Skeletal muscle satellite cell (primary cell): ENCODE measurements at regions not wholly inside any gene's neighbourhood (a gene's known extent, or its start where the extent isn't known, plus 50 kb on each side); places are given as distances from the start of the nearest gene placed in this dataset.

ENCODE experiments used
- H3K27me3 ChIP-seq: 2 replicates; pipeline ENCODE4 v1.7.0; 2013; ENCODE audit warnings: low read length; ENCODE audit not compliant: control insufficient read depth, insufficient read depth
- H3K36me3 ChIP-seq: 2 replicates; pipeline ENCODE4 v1.7.0; 2013; ENCODE audit warnings: mild to moderate bottlenecking, control low read depth, low read length; ENCODE audit not compliant: insufficient read depth
- H3K4me1 ChIP-seq: 2 replicates; pipeline ENCODE4 v1.7.0; 2013; ENCODE audit warnings: low read length; ENCODE audit not compliant: control insufficient read depth, insufficient read depth
- H3K4me2 ChIP-seq: 2 replicates; pipeline ENCODE4 v1.7.0; 2013; ENCODE audit warnings: mild to moderate bottlenecking, low read length
- H3K4me3 ChIP-seq: 2 replicates; pipeline ENCODE4 v1.7.0; 2013; ENCODE audit warnings: low read length
- H3K9ac ChIP-seq: 2 replicates; pipeline ENCODE4 v1.7.0; 2013; ENCODE audit warnings: mild to moderate bottlenecking, low read depth, low read length, moderate library complexity
- H3K9me3 ChIP-seq: replicated peaks from 2 replicates; pipeline ENCODE4 v1.7.0; 2013; ENCODE audit warnings: mild to moderate bottlenecking, control low read depth, low read length

DNA sequence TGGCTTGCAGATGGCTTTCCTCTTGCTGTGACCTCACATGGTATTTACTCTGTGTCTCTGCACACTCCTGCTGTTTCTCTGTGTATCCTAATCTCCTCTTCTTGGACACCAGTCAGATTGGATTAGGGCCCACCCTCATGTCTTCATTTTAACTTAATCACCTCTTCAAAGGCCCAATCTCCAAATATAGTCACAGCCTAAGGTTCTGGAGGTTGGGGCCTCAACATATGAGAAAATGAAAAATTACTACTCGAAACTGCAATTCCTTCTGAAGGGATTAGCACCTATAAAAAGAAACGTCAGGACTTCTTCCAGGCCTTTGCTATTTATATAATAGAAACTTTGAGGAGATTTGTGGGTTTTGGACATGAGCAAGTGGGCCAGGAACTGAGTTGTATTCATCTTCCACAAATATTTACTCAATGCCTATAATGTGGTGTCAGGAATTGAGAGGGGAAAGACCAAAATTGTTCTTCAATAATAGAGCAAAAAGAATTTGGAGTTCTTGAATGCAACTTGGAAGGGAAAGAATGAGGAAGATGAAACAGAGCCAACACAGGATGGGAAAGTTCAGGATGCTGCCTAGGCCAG, 270.0 kb upstream of the FN1 start:
- Histone ChIP-seq H3K4me1 (peaks cover 18% of the 10 kb centered on the region), H3K9me3 (no peaks in the 10 kb centered on the region)

GRCh38 chr2:215705281-215705680, 269.4 kb upstream of the FN1 start:
- Histone ChIP-seq H3K36me3 (no peaks in the 10 kb centered on the region), H3K4me3 (no peak overlapping the region)

More for the DNA sequence above, 270.0 kb upstream of the FN1 start:
- no peak overlapping the region for H3K4me2 ChIP-seq
- no peak overlapping the region for H3K9ac ChIP-seq
- no peak overlapping the region for H3K4me3 ChIP-seq
- H3K36me3 ChIP-seq: no peaks in the 10 kb centered on the region
- no peaks in the 10 kb centered on the region for H3K27me3 ChIP-seq

GRCh38 chr2:215702116-215702902, 266.4 kb upstream of the FN1 start:
- Histone ChIP-seq H3K9me3 (no peaks in the 10 kb centered on the region), H3K9ac (no peak overlapping the region), H3K27me3 (no peaks in the 10 kb centered on the region), H3K36me3 (no peaks in the 10 kb centered on the region), H3K4me1 (peaks cover 38% of the 10 kb centered on the region), H3K4me2 (no peak overlapping the region), H3K4me3 (no peak overlapping the region)

More at GRCh38 chr2:215705281-215705680, 269.4 kb upstream of the FN1 start:
- Histone ChIP-seq H3K4me2 (no peak overlapping the region), H3K4me1 (peaks cover 20% of the 10 kb centered on the region), H3K27me3 (no peaks in the 10 kb centered on the region), H3K9ac (no peak overlapping the region), H3K9me3 (no peaks in the 10 kb centered on the region)

- H3K27me3 ChIP-seq: no peaks in the 10 kb centered on the region
- peak overlapping the region; percentile 19 for H3K4me3 ChIP-seq
- peaks cover 37% of the 10 kb centered on the region for H3K4me1 ChIP-seq
- H3K4me2 ChIP-seq: peak overlapping the region; percentile 55
- no peaks in the 10 kb centered on the region for H3K36me3 ChIP-seq
- peak overlapping the region; percentile 72 for H3K9ac ChIP-seq
- no peaks in the 10 kb centered on the region for H3K9me3 ChIP-seq
Observed at GRCh38 chr2:215699700-215700538, 264.1 kb upstream of the FN1 start.

- Histone ChIP-seq H3K9me3 (no peaks in the 10 kb centered on the region), H3K4me3 (no peak overlapping the region), H3K9ac (no peak overlapping the region), H3K4me1 (peaks cover 44% of the 10 kb centered on the region), H3K36me3 (no peaks in the 10 kb centered on the region), H3K4me2 (no peak overlapping the region), H3K27me3 (no peaks in the 10 kb centered on the region)
Observed at GRCh38 chr2:215699018-215699417, 263.1 kb upstream of the FN1 start.

DNA sequence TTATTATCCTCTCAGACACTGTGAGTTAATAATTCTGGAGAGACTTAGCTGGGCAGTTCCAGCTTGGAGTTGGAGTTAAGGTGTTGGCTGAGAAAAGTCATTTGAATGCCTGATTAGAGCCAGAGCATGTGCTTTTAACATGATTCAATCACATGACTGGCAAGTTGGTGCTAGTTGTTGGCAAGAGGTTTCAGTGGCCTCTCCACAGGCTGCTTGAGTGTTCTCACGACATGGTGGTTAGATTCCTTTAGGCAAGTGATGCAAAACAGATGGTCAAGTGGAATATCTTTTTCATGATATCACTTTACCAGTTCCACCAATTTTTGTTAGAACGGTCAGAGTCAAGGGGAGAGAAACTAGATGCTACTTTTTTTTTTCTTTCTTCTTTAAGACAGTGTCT, 262.7 kb upstream of the FN1 start:
- Histone ChIP-seq H3K4me1 (peaks cover 49% of the 10 kb centered on the region), H3K4me3 (no peak overlapping the region), H3K9ac (no peak overlapping the region), H3K36me3 (no peaks in the 10 kb centered on the region), H3K27me3 (no peaks in the 10 kb centered on the region), H3K9me3 (no peaks in the 10 kb centered on the region), H3K4me2 (no peak overlapping the region)

GRCh38 chr2:215697496-215697895, 261.6 kb upstream of the FN1 start:
- no peaks in the 10 kb centered on the region for H3K36me3 ChIP-seq
- H3K4me1 ChIP-seq: peaks cover 59% of the 10 kb centered on the region
- H3K9ac ChIP-seq: no peak overlapping the region
- H3K9me3 ChIP-seq: no peaks in the 10 kb centered on the region
- no peaks in the 10 kb centered on the region for H3K27me3 ChIP-seq
- H3K4me2 ChIP-seq: no peak overlapping the region
- no peak overlapping the region for H3K4me3 ChIP-seq

DNA sequence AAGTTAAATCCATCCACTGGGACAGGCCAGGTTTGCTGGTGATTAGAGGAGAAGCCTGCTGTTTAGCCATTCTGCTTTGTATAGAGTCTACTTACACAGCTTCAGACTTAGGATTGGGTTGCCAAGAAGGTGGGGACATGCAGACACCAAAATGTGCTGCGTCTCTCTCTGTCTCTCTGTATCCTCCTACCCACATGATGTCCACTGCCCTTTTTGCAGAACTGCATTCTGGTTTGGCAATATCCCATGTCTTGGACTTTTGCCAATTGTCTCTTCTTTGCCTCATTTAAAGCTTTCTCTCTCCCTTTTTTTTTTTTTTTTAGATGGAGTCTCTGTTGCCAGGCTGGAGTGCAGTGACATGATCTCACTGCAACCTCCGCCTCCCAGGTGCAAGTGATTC, 261.1 kb upstream of the FN1 start:
- Histone ChIP-seq H3K4me2 (no peak overlapping the region), H3K9ac (no peak overlapping the region), H3K4me3 (no peak overlapping the region), H3K36me3 (no peaks in the 10 kb centered on the region), H3K27me3 (no peaks in the 10 kb centered on the region), H3K9me3 (no peaks in the 10 kb centered on the region), H3K4me1 (peaks cover 64% of the 10 kb centered on the region)

GRCh38 chr2:215695861-215696260, 260.0 kb upstream of the FN1 start:
- H3K4me2 ChIP-seq: no peak overlapping the region
- no peaks in the 10 kb centered on the region for H3K9me3 ChIP-seq
- H3K4me3 ChIP-seq: no peak overlapping the region
- no peaks in the 10 kb centered on the region for H3K36me3 ChIP-seq
- H3K27me3 ChIP-seq: no peaks in the 10 kb centered on the region
- H3K4me1 ChIP-seq: peaks cover 66% of the 10 kb centered on the region
- H3K9ac ChIP-seq: peak overlapping the region; percentile 4

DNA sequence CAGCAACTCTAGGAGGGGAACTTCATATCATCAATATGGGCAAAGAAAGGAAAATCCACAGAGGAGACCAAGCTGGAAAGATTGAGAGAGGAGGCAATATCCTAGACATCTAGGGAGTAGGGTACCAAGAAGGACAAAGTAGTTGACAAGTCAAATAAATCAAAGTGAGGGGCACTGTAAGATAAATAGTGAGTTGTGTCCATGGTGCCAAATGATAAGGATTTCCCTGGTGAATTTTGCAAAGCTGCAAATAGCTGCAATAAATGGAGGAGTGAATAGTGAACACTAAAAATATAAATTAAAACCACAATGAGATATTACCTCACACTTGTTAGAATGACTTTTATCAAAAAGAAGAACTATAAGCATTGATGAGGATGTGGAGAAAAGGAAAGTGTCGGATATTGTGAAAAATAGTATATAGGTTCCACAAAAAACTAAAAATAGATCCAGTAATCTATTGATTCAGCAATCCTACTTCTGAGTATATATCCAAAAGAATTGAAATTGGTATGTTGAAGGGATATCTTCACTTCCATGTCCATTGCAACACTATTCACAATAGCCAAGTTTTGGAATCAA, 258.2 kb upstream of the FN1 start:
- peak overlapping the region; percentile 33 for H3K4me2 ChIP-seq
- H3K27me3 ChIP-seq: no peaks in the 10 kb centered on the region
- H3K4me3 ChIP-seq: no peak overlapping the region
- no peaks in the 10 kb centered on the region for H3K36me3 ChIP-seq
- H3K9ac ChIP-seq: peak overlapping the region; percentile 69
- H3K4me1 ChIP-seq: peaks cover 48% of the 10 kb centered on the region
- H3K9me3 ChIP-seq: no peaks in the 10 kb centered on the region
